ENCODE measurements at regions not wholly inside any gene's neighbourhood (a gene's known extent, or its start where the extent isn't known, plus 50 kb on each side); places are given as distances from the start of the nearest gene placed in this dataset.
"Not testable (repeated sequence)": the region's sequence is repeated elsewhere in the genome, so short reads cannot be mapped to it uniquely, and the experiment has no call there.

GRCh38 chr11:31956310-31956709, 134.6 kb upstream of the RCN1 start:
- DNase-seq: no peak

GRCh38 chr11:31955838-31956237, 135.0 kb upstream of the RCN1 start:
- DNase-seq: no peak

DNA sequence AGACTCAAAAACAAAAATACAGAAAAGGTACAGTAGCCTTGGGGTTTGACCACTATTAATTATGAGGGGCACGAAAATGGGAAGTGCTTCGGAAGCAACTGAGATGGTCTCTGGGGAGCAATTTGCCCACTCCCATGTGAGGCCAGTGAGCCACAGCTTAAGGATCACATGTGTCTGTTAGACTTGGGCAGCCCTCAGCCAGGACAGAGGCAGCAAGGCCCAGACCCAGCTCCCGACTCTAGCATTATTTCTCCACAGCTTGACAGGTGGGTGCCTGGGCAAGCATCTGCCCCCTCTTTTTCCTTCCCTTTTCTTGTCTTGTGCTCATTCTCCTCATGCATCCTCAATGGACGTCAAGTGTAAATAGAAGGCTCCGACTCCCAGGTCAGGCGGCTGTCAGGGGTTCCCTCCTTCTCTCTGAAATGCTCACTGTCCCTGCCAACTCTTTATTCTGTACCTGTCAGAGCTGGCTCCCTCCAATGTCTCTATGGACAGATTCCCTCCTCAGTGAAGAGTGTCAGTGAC, 137.0 kb upstream of the RCN1 start:
- no peak for DNase-seq

DNA sequence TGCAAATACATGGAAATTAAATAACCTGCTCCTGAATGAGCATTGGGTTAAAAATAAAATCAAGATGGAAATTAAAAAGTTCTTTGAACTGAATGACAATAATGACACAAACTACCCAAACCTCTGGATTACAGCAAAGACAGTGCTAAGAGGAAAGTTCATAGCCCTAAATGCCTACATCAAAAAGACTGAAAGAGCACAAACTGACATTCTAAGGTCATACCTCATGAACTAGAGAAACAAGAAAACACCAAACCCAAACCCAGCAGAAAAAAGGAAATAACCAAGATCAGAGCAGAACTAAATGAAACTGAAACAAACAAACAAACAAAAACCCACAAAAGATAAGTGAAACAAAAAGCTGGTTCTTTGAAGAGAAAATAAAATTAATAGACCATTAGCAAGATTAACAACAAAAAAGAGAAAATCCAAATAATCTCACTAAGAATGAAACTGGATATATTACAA, 138.6 kb upstream of the PAX6 start:
- not testable (repeated sequence) for DNase-seq

- no peak for DNase-seq
Measured at GRCh38 chr11:31947051-31947450, 135.9 kb upstream of the PAX6 start.

DNA sequence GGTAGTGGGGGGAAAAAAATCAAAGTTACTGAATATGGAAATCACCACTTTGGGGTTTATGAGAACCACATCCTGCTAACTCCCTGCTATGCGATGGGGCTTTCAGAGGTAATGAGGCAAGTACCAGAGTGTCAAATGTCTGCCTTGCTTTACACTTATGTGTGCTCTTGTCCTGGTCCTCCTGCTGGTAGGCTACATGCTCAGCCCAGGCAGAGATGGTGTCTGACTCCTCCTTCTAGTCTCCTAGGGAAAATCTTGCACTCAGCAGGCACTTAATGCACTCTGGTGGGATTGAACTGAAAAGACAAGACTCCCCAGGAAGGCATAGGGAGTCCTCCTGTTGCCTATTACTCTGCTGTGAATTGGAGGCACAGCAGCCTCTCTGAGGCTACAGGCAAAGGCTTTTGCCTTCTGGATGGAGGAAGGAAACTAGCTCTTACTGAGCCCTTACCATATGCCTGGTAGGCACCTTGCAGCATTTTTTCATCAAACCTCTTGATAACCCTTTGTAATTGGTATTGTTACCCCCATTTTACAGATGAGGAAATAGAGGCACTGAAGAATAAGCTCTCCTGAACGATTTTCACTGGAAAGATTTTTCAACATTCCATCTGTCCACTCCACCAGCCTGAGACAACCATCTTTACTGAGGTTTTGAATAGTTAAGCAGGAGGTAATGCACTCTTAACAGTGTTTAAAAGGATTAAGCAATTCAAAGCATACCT, 132.1 kb upstream of the PAX6 start:
- no peak for DNase-seq

DNA sequence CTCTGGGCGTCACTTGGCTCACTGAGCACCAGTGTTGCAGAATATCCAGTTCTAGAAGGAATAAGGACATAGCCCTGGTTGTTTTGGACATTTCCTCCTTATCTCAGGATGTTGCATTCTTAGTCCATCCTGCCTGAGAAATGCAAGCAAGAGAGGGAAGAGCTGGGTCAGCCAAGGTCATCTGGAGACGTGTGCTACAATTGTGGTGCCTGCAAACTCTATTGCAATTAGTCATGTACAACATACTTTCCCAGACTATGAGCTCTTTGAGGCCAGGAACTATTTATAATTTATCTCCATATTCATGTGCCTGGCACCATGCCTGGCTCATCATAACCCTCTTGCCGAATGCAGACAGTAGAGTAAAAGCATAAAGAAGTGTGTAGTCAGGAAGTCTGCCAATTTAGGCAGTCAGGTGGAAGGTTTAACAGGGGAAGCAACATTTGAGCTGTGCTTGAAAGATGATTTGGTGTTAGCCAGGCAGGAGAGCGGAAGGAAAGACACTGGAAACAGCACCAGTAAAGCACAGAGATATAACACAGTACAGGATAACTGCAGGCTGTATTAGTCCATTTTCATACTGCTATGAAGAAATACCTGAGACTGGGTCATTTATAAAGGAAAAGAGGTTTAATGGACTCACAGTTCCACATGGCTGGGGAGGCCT, 129.4 kb upstream of the PAX6 start:
- DNase-seq: no peak

DNA sequence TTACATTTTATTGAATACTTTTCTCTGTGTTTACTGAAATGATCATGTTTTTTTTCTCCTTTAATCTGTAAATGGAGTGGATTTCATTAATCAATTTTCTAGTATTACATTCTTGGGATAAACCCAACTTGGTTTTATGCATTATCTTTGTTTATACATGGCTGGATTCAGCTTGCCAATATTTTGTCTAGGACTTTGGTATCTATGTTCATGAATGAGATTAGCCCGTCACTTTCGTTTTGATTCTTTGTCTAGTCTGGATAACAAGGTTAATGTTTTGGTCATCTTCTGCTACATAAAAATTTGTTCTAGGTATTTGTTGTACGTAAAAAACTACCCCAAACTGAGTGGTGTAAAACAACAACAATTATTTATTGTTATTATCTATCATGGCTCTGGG, 127.9 kb upstream of the PAX6 start:
- DNase-seq: no peak

- no peak for DNase-seq
Measured at GRCh38 chr11:31936312-31936711, 125.2 kb upstream of the PAX6 start.

DNA sequence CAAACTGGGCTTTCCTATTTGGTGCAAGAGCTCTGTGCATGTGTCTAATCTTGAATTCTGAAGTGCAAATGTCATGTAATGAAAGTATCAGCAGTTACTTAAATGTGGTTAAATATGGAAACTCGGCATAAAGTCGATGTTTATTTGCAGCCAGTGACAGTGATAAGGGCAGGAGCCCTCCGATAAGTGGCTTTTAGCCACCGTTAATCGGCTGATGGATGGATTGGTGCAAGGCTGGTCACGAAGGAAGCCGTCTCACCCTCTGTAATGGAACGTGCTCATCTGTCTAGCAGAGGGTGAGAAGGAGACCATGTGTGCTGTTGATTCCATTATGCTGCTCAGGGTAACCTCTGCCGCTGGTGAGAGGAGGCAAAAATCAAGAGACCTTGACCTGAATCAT, 121.8 kb upstream of the PAX6 start:
- DNase-seq: no peak

GRCh38 chr11:31927982-31928381, 116.9 kb upstream of the PAX6 start:
- DNase-seq: no peak

DNA sequence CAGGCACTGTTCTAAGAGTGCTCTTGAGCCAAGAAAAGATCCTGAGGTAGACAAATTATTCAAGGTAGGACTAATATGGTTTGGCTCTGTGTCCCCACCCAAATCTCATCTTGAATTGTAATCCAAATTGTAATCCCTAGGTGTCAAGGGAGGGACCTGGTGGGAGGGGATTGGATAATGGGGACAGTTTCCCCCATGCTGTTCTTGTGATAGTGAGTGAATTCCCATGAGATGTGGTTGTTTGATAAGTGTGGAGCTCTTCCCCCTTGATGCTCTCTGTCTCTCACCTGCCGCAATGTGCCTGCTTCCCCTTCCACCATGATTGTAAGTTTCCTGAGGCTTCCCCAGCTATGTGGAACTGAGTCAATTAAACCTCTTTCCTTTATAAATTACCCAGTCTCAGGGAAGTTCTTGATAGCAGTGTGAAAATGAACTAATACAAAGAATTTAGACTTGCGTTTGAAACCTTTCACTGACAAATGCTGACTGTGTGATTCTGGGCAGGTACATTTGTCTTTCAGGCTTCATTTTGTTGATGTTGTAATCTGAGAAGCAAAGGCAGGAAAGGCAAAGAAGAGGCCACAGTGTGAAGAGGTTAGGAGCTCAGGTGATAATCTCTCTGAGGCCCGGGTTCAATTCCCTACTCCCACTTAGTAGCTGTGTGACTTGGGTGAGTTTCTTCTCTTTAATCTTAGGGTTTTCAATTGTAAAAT, 115.8 kb upstream of the PAX6 start:
- no peak for DNase-seq

DNA sequence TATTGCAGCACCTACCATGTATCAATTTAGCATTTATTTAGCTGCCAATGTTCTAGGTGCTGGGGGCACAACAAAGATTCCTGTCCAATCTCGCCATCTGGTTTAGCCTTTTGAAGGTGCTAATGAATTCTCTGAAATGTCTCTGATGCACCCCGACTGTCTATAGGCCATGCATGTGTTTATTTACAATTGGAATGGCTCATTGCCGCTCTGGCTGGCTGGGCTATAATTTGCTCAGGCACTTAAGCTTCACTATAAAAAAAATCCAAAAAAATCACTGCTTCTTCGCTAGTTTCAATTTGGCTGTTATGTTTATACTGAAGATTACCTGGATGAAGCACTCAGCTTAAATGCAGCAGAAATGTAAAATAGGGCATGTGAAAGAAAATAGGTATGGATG, 115.0 kb upstream of the PAX6 start:
- DNase-seq: no peak

DNA sequence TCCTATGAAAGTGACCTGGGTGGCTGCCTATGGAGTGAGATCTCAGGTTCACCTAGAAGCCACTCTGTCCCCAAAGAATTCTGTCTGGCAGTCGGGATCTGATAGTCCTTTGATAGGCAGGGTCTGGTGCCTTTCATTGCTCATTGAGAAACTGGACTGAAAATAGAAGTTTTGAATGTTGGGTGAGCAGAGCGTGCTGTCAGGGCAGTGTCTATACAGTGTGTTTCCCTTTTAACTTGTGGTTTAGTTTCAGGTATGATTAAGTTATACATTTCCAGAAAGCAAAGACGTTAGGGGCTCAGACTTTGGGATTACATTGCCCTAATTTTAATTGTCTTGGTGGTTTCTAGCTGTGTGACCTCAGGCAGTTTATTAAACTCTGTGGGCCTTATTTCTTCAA, 111.3 kb upstream of the PAX6 start:
- no peak for DNase-seq

- no peak for DNase-seq
Measured at GRCh38 chr11:31921081-31921480, 110.0 kb upstream of the PAX6 start.

DNA sequence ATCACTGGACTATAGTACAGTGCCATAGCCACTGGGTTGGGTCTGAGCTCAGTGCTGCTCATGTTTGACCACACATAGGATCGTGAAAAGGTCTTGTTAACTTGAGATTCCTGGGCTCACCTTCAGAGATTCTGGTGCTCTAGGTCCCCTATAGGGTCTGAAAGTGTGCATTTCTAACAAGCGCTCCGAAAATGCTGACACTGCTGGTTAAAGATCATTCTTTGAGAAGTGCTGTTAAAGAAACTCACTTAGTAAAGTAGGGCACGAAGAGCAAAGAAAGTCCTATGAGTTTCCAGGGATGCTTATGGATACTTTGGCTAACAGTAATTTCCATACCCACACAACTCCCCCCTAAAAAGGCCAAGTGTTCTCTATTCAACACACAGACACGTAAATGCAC, 108.1 kb upstream of the PAX6 start:
- no peak for DNase-seq

- DNase-seq: no peak
Measured at GRCh38 chr11:31915867-31916266, 104.7 kb upstream of the PAX6 start.

- no peak for DNase-seq
Measured at GRCh38 chr11:31913985-31914384, 102.9 kb upstream of the PAX6 start.

DNA sequence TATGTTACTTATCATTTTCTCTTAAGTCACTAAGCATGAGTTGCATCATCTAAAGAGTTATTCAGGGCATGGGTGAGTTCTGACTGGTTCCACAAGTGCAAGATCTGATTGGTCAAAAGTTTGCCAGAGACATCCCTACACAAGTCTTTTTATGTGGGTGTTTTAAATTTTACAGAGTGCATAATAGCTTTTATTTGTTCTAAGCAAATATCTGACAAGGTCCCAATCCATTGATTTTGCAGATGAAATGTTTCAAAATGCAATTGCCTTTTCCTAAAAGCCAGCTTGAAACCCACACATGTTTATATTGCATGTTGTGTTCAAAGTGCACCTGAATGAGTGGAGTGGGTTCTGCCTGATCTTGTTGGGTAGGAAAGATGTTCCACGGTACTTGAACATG, 101.7 kb upstream of the PAX6 start:
- no peak for DNase-seq

DNA sequence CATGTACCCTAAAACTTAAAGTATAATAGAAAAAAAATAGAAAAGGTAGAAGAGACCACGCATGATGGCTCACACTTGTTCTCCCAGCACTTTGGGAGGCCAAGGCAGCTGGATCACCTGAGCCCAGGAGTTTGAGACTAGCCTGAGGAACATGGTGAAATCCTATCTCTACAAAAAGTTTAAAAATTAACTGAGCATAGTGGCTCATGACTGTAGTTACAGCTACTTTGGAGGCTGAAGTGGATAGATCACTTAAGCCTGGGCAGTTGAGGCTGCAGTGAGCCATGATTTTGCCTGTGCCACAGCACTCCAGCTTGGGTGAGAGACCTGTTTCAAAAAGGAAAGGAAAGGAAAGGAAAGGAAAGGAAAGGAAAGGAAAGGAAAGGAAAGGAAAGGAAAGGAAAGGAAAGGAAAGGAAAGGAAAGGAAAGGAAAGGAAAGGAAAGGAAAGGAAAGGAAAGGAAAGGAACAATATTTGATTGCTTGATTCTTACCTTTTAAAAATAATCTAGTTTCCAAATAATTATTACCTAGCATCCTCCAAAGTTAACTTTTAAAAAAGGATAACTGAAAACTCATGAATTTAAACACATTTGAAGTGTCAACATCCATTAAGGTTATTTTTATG, 99.9 kb upstream of the PAX6 start:
- DNase-seq: no peak

DNA sequence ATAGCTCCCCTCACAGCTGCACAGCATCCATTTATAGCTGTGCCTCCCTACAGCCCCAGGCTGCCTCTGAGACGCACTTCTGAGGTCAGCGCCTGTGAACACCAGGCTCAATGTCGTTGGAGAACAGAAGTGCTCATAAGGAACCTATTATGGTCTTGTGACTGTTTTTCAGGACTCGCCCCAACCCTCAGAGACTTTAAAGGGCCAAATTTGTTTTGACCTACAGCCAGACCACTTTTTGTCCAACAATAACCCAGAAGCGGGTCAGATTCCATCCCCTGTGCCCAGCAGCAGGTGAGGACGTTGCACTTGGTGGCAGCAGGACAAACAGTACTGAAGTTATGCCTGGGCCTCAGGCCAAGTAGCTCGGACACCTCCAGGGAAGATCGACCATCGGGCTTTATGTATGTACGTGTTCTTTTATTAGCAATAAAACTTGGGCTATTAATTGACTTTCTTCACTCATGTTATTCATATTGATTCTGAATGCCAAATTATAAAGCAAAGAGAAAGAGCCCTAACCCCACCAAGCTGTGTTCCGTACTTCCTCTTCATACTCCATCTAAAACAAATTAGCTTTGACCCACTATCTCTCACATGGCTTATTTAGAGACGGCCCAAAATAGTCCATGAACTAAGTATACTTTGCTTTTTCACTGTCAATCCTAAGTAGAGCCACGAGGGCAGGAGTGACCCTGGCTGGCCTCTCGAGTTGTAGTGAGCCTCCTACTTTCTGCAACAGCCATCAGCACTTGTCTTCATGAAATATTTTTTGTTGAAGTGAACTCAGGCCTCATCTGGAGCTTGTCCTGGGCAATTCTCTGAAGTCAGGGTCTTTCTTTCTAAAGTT, 92.3 kb upstream of the PAX6 start:
- DNase-seq: no peak

DNA sequence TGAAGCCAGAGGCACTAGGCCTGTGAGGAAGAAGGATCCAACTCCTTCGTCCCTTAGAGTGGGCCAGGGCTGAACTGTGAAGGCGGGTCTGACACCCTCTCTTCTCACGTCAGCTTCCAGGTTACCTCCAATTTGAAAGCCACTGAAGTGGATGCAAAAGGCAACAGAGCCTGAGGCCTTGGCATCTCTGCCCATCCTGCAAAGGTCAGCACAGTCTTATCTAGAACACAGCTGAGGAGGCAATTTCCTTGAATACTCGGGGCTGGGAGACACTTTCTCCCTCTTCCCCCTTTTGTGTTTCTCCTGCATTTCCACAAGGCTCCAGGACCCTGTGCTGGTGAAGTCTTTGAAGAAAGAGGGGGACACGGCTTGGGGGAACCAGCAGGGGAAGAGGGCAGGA, 91.6 kb upstream of the PAX6 start:
- DNase-seq: no peak
